H1 (cell line): ENCODE measurements at regions not wholly inside any gene's neighbourhood (a gene's known extent, or its start where the extent isn't known, plus 50 kb on each side); places are given as distances from the start of the nearest gene placed in this dataset.

ENCODE experiments used
- CTCF ChIA-PET: fragments of 300-600 bp; sonication (Branson Sonifier 250); formaldehyde crosslinking; loops from one replicate; lab custom pipeline; 2021; ENCODE audit not compliant: partially characterized antibody; lab: Charles Lee
- POLR2A ChIA-PET: fragments of 300-600 bp; sonication (Branson Sonifier 250); formaldehyde crosslinking; loops from one replicate; lab custom pipeline; 2021; ENCODE audit warnings: inconsistent platforms; ENCODE audit not compliant: partially characterized antibody; lab: Charles Lee
- DNase-seq, 2 experiments: peaks; one replicate each; pipeline versions ENCODE4 v3.0.0 to v3.0.0-alpha.2; 2010 to 2022; ENCODE audit warnings: low spot score in 2 of 2, low read depth in 1 of 2, mixed read lengths in 1 of 2
- FAIRE-seq: peaks from 2 replicates; lab custom pipeline; 2011; peaks lifted over from hg19 to GRCh38; lab: Jason Lieb, UNC
- H2AFZ ChIP-seq: 2 replicates; pipeline ENCODE4 v1.8.1; 2012; ENCODE audit warnings: low read length, inconsistent platforms
- H2AK5ac ChIP-seq: 2 replicates; pipeline ENCODE4 v1.6.1; 2013; ENCODE audit warnings: low read depth, low read length
- H2BK120ac ChIP-seq: replicated peaks from 2 replicates; pipeline ENCODE3; 2013; ENCODE audit warnings: low read depth, low read length, inconsistent platforms
- H2BK12ac ChIP-seq: 2 replicates; pipeline ENCODE4 v1.6.1; 2013; ENCODE audit warnings: low read depth, low read length
- H2BK15ac ChIP-seq: 2 replicates; pipeline ENCODE4 v1.6.1; 2013; ENCODE audit warnings: low read length
- H2BK20ac ChIP-seq: 2 replicates; pipeline ENCODE4 v1.6.1; 2013; ENCODE audit warnings: low read length
- H2BK5ac ChIP-seq: 2 replicates; pipeline ENCODE4 v1.6.1; 2013; ENCODE audit warnings: low read depth, low read length
- H3K14ac ChIP-seq: 2 replicates; pipeline ENCODE4 v1.6.1; 2013; ENCODE audit warnings: inconsistent platforms; ENCODE audit not compliant: insufficient read length
- H3K18ac ChIP-seq: 2 replicates; pipeline ENCODE4 v1.6.1; 2013; ENCODE audit warnings: low read length; ENCODE audit errors: extremely low read depth
- H3K23ac ChIP-seq: 2 replicates; pipeline ENCODE4 v1.6.1; 2013; ENCODE audit warnings: inconsistent platforms; ENCODE audit not compliant: insufficient read length
- H3K23me2 ChIP-seq: 2 replicates; pipeline ENCODE4 v1.6.1; 2013; ENCODE audit warnings: low read depth, low read length
- H3K27ac ChIP-seq: 2 replicates; pipeline ENCODE4 v1.6.1; 2011; ENCODE audit warnings: low read depth, low read length, inconsistent platforms
- H3K27me3 ChIP-seq, 4 experiments: replicated peaks in 1 of 4; 1 replicate in 1 of 4; 2 replicates in 3 of 4; pipeline versions ENCODE4 v1.6.1 to v1.8.1; 2011 to 2013; ENCODE audit warnings: low read length in 3 of 4, mild to moderate bottlenecking in 3 of 4, inconsistent platforms in 2 of 4, mixed read lengths in 2 of 4, moderate library complexity in 1 of 4; ENCODE audit not compliant: control insufficient read depth in 3 of 4, insufficient read depth in 3 of 4; ENCODE audit errors: extremely low read depth in 1 of 4
- H3K36me3 ChIP-seq, 4 experiments: 2 replicates each; pipeline versions ENCODE4 v1.6.1 to v1.8.1; 2011 to 2013; ENCODE audit warnings: mild to moderate bottlenecking in 4 of 4, low read length in 3 of 4, moderate library complexity in 2 of 4, control low read depth in 1 of 4, inconsistent platforms in 1 of 4; ENCODE audit not compliant: insufficient read depth in 4 of 4, control insufficient read depth in 2 of 4
- H3K4ac ChIP-seq: replicated peaks from 2 replicates; pipeline ENCODE3; 2013; ENCODE audit warnings: low read length, low read depth, mixed read lengths, inconsistent platforms; ENCODE audit not compliant: insufficient read length
- H3K4me1 ChIP-seq, 4 experiments: replicated peaks in 1 of 4; 1 replicate in 1 of 4; 2 replicates in 3 of 4; pipeline versions ENCODE4 v1.6.1 to v1.8.1; 2011 to 2013; ENCODE audit warnings: low read length in 3 of 4, inconsistent platforms in 2 of 4, mixed read lengths in 1 of 4; ENCODE audit not compliant: insufficient read depth in 4 of 4, control insufficient read depth in 3 of 4
- H3K4me2 ChIP-seq, 2 experiments: 2 replicates each; pipeline versions ENCODE4 v1.6.1 to v1.8.1; 2011 to 2013; ENCODE audit warnings: low read depth in 2 of 2, low read length in 2 of 2, control low read depth in 1 of 2, inconsistent platforms in 1 of 2, mild to moderate bottlenecking in 1 of 2; ENCODE audit not compliant: insufficient read depth in 1 of 2
- H3K4me3 ChIP-seq, 4 experiments: fragments of 200-600, 300-600 bp in 1 of 4; sonication (generic), shearing (Covaris generic), sonication (Bioruptor Twin) in 1 of 4; 2 replicates each; pipeline versions ENCODE4 v1.5.1 to v1.8.1; 2011 to 2016; ENCODE audit warnings: low read length in 4 of 4, low read depth in 3 of 4, control low read depth in 2 of 4, inconsistent platforms in 2 of 4, mild to moderate bottlenecking in 2 of 4, mixed read lengths in 1 of 4, moderate library complexity in 1 of 4; ENCODE audit not compliant: insufficient read depth in 2 of 4; ENCODE audit errors: extremely low read depth in 1 of 4
- H3K56ac ChIP-seq: replicated peaks from 2 replicates; pipeline ENCODE3; 2013; ENCODE audit warnings: low read depth, mild to moderate bottlenecking, mixed read lengths, low read length, inconsistent platforms; ENCODE audit not compliant: insufficient read length
- H3K79me1 ChIP-seq: 2 replicates; pipeline ENCODE4 v1.6.1; 2013; ENCODE audit warnings: low read depth, low read length, control low read depth
- H3K79me2 ChIP-seq, 2 experiments: 2 replicates each; pipeline versions ENCODE4 v1.6.1 to v1.8.1; 2012 to 2013; ENCODE audit warnings: low read length in 2 of 2, mild to moderate bottlenecking in 2 of 2, inconsistent platforms in 1 of 2; ENCODE audit not compliant: insufficient read depth in 2 of 2, control insufficient read depth in 1 of 2
- H3K9ac ChIP-seq, 4 experiments: replicated peaks in 1 of 4; 1 replicate in 1 of 4; 2 replicates in 3 of 4; pipeline versions ENCODE4 v1.6.1 to v1.8.1; 2011 to 2013; ENCODE audit warnings: low read depth in 3 of 4, low read length in 3 of 4, control low read depth in 2 of 4, mild to moderate bottlenecking in 2 of 4, moderate library complexity in 2 of 4, inconsistent platforms in 1 of 4; ENCODE audit errors: extremely low read depth in 1 of 4
- H3K9me3 ChIP-seq, 2 experiments: 2 replicates each; pipeline versions ENCODE4 v1.6.1 to v1.8.1; 2012 to 2013; ENCODE audit warnings: mild to moderate bottlenecking in 2 of 2, moderate library complexity in 2 of 2, control low read depth in 1 of 2, inconsistent platforms in 1 of 2, low read depth in 1 of 2, low read length in 1 of 2, mixed read lengths in 1 of 2; ENCODE audit not compliant: insufficient read depth in 2 of 2
- H4K20me1 ChIP-seq, 2 experiments: replicated peaks in 1 of 2; 2 replicates each; pipeline versions ENCODE3 to v1.8.1; 2011 to 2013; ENCODE audit warnings: inconsistent platforms in 2 of 2, low read length in 2 of 2, mild to moderate bottlenecking in 1 of 2; ENCODE audit not compliant: insufficient read depth in 2 of 2, control insufficient read depth in 1 of 2
- H4K5ac ChIP-seq: 2 replicates; pipeline ENCODE4 v1.6.1; 2013; ENCODE audit warnings: low read length, low read depth, mixed read lengths, inconsistent platforms; ENCODE audit not compliant: insufficient read length
- H4K8ac ChIP-seq: 2 replicates; pipeline ENCODE4 v1.8.0; 2013; ENCODE audit warnings: mild to moderate bottlenecking, moderate library complexity, low read length, inconsistent platforms; ENCODE audit not compliant: insufficient read depth; ENCODE audit errors: extremely low read depth
- H4K91ac ChIP-seq: replicated peaks from 2 replicates; pipeline ENCODE3; 2013; ENCODE audit warnings: low read length, mixed read lengths, inconsistent platforms; ENCODE audit not compliant: insufficient read length
- CBX8 ChIP-seq: fragments of 300-800, 300-1000 bp; sonication (generic); IDR thresholded peaks from 2 replicates; pipeline ENCODE4 v1.7.1; 2016; ENCODE audit warnings: low read depth, low read length, borderline replicate concordance
- CREB1 ChIP-seq: IDR thresholded peaks from 2 replicates; pipeline ENCODE4 v1.6.1; 2012; ENCODE audit warnings: inconsistent platforms
- FOSL1 ChIP-seq: IDR thresholded peaks from 2 replicates; pipeline ENCODE4 v1.6.1; 2011; ENCODE audit warnings: mild to moderate bottlenecking, low read depth, low read length, moderate library complexity; ENCODE audit not compliant: insufficient read depth
- GABPA ChIP-seq: IDR thresholded peaks from 2 replicates; pipeline ENCODE4 v1.6.1; 2011; ENCODE audit warnings: mild to moderate bottlenecking, low read length, moderate library complexity, borderline replicate concordance; ENCODE audit not compliant: insufficient read depth
- HDAC2 ChIP-seq, 2 experiments: fragments of 300-600 bp in 1 of 2; sonication (generic) in 1 of 2; IDR thresholded peaks; 2 replicates each; pipeline ENCODE4 v1.6.1; 2011 to 2012; ENCODE audit warnings: low read depth in 2 of 2, low read length in 2 of 2, mild to moderate bottlenecking in 2 of 2, moderate library complexity in 2 of 2, borderline replicate concordance in 1 of 2, inconsistent platforms in 1 of 2
- NRF1 ChIP-seq: IDR thresholded peaks from 2 replicates; pipeline ENCODE4 v1.6.1; 2011; ENCODE audit warnings: mild to moderate bottlenecking, low read depth, low read length, improper control_type of control experiment
- POLR2AphosphoS5 ChIP-seq: IDR thresholded peaks from 2 replicates; pipeline ENCODE4 v1.6.1; 2011; ENCODE audit warnings: low read depth, low read length
- RAD21 ChIP-seq, 2 experiments: IDR thresholded peaks in 1 of 2; conservative IDR thresholded peaks in 1 of 2; 2 replicates each; pipeline ENCODE4 v1.6.1; 2011; ENCODE audit warnings: low read depth in 2 of 2, low read length in 2 of 2, improper control_type of control experiment in 1 of 2, inconsistent platforms in 1 of 2, mild to moderate bottlenecking in 1 of 2, moderate library complexity in 1 of 2
- SIRT6 ChIP-seq: IDR thresholded peaks from one replicate; pipeline ENCODE4 v1.7.1; 2012; ENCODE audit warnings: low read length, inconsistent platforms
- TAF7 ChIP-seq: optimal IDR thresholded peaks from 2 replicates; pipeline ENCODE3; 2011; ENCODE audit warnings: low read depth, mild to moderate bottlenecking, inconsistent platforms, low read length, moderate library complexity, borderline replicate concordance
- WGBS, 2 experiments: shearing (Covaris generic) in 1 of 2; methylation state at CpG; one replicate each; pipeline versions ENCODE4 v1.1.6 to v1.1.7; 2013 to 2015; ENCODE audit warnings: low lambda C conversion rate in 2 of 2, mixed read lengths in 2 of 2, inconsistent platforms in 1 of 2, low coverage in 1 of 2, missing lambda C conversion rate in 1 of 2; ENCODE audit not compliant: insufficient replicate concordance in 2 of 2, insufficient coverage in 1 of 2, insufficient read length in 1 of 2; ENCODE audit errors: extremely low coverage in 1 of 2, missing lambda C conversion rate in 1 of 2; 5-methylcytosine and 5-hydroxymethylcytosine counted together

DNA sequence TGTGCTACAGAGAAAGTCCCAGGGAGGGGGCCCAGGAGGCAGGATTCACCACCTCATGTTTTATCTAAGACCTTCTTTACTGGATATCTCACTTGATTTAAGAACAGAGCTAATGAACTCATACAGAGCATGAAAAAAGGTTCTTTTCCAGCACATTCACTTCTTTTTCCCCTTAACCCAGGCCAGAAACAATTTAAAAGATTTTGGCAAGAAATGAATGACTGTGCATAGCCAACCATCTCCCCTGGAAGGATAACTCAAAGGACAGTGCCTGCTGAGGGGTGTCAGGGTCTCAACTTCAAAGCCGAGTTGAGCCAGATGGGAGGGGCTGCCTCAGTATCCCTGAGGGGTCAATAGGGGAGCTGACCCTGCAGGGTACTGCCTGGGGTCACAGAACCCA is 253.4 kb downstream of the SOD2 start:
- no peak overlapping the region for H2BK15ac ChIP-seq
- TF ChIP-seq RAD21 (IDR thresholded peaks at IDR 0.05 in 1 of 2, conservative IDR thresholded peaks at IDR 0.05 in 1 of 2; ENCODE audit: low read depth in 2 of 2, low read length in 2 of 2) (no peak), TAF7 (no peak), CBX8 (no peak), POLR2AphosphoS5 (no peak), NRF1 (no peak), CREB1 (no peak), SIRT6 (no peak), FOSL1 (no peak), GABPA (no peak), HDAC2 (IDR thresholded peaks at IDR 0.05; ENCODE audit: borderline replicate concordance in 1 of 2, low read depth in 2 of 2, low read length in 2 of 2) (no peak)
- H3K18ac ChIP-seq = no peak overlapping the region
- no peaks in the 10 kb centered on the region for H3K79me1 ChIP-seq
- H3K4ac ChIP-seq = no peak overlapping the region
- no peak overlapping the region for H2AFZ ChIP-seq
- H3K56ac ChIP-seq = no peak overlapping the region
- no peaks in the 10 kb centered on the region for H3K36me3 ChIP-seq
- no peak overlapping the region for H3K27ac ChIP-seq
- no peak overlapping the region for H4K91ac ChIP-seq
- peaks cover 82 to 94% of the 10 kb centered on the region in 2 experiments for H3K9me3 ChIP-seq
- WGBS, 2 experiments = 100% methylated on average over 1 of the region's 1 CpG; no CpG with 5 or more reads in 1 of the 2 experiments
- ChIA-PET CTCF (interaction anchor here (1.1 kb wide), 1 partner anchor 15 kb away, joined by 3 read pairs; no protein-coding TSS in a partner anchor), POLR2A (no interaction called here)
- no peak overlapping the region for H3K14ac ChIP-seq
- no peak overlapping the region for H2AK5ac ChIP-seq
- H3K27me3 ChIP-seq = no peaks in the 10 kb centered on the region
- H2BK20ac ChIP-seq = no peak overlapping the region
- no peak overlapping the region for H4K8ac ChIP-seq
- no peak for FAIRE-seq
- H3K4me2 ChIP-seq = no peak overlapping the region
- no peak overlapping the region for H3K9ac ChIP-seq
- no peak overlapping the region for H2BK5ac ChIP-seq
- no peak overlapping the region for H3K4me3 ChIP-seq
- no peak overlapping the region for H2BK12ac ChIP-seq
- DNase-seq = no peak
- H3K4me1 ChIP-seq = no peaks in the 10 kb centered on the region
- H4K5ac ChIP-seq = no peak overlapping the region
- no peaks in the 10 kb centered on the region for H3K23me2 ChIP-seq
- H3K79me2 ChIP-seq = no peaks in the 10 kb centered on the region
- H3K23ac ChIP-seq = no peak overlapping the region
- H4K20me1 ChIP-seq = no peaks in the 10 kb centered on the region
- no peak overlapping the region for H2BK120ac ChIP-seq
